ENCODE measurements at regions not wholly inside any gene's neighbourhood (a gene's known extent, or its start where the extent isn't known, plus 50 kb on each side); places are given as distances from the start of the nearest gene placed in this dataset.

- Histone ChIP-seq H3K4me3 (ENCODE audit: low read depth, low read length) (no peak overlapping the region), H3K36me3 (ENCODE audit: control insufficient read depth, insufficient read depth, low read length) (no peaks in the 10 kb centered on the region), H3K4me1 (no peaks in the 10 kb centered on the region), H3K27me3 (replicated peaks; ENCODE audit: control insufficient read depth, insufficient read depth, low read length) (no peaks in the 10 kb centered on the region), H3K9me3 (no peaks in the 10 kb centered on the region)
- ChIA-PET CTCF (no interaction called here), POLR2A (no interaction called here)
- no peaks in the 10 kb centered on the region for H3K4me1 Mint-ChIP-seq (ENCODE audit: low read depth, unreplicated experiment)
- no TSS peak for BruUV-seq (replicated peaks)
- no peak overlapping the region for H3K4me3 Mint-ChIP-seq (ENCODE audit: unreplicated experiment)
- no peaks in the 10 kb centered on the region for H3K36me3 Mint-ChIP-seq (ENCODE audit: insufficient read depth, unreplicated experiment)
- DNase-seq = no peak
- no peaks in the 10 kb centered on the region for H3K9me3 Mint-ChIP-seq (ENCODE audit: unreplicated experiment)
- TF ChIP-seq CTCF (IDR thresholded peaks at IDR 0.05; ENCODE audit: insufficient read depth in 1 of 2, low read depth in 1 of 2, low read length in 1 of 2, severe bottlenecking in 1 of 2, unreplicated experiment in 1 of 2) = no peak
- no peak overlapping the region for H3K27ac Mint-ChIP-seq (ENCODE audit: unreplicated experiment)
- intact Hi-C loops (cut with micrococcal nuclease; ENCODE audit: unreplicated experiment) = no loop called here
- H3K27me3 Mint-ChIP-seq (ENCODE audit: insufficient read depth, unreplicated experiment) = peaks cover 3% of the 10 kb centered on the region
Observed at GRCh38 chr6:90977513-90977912, 390.6 kb upstream of the MAP3K7 start.

- no peak for DNase-seq
- no peaks in the 10 kb centered on the region for H3K9me3 Mint-ChIP-seq (ENCODE audit: unreplicated experiment)
- ChIA-PET CTCF (no interaction called here), POLR2A (no interaction called here)
- no peaks in the 10 kb centered on the region for H3K9me3 ChIP-seq
- H3K27me3 ChIP-seq (replicated peaks; ENCODE audit: control insufficient read depth, insufficient read depth, low read length) = no peaks in the 10 kb centered on the region
- no peaks in the 10 kb centered on the region for H3K4me1 ChIP-seq
- H3K27ac Mint-ChIP-seq (ENCODE audit: unreplicated experiment) = no peak overlapping the region
- TF ChIP-seq CTCF (IDR thresholded peaks at IDR 0.05; ENCODE audit: insufficient read depth in 1 of 2, low read depth in 1 of 2, low read length in 1 of 2, severe bottlenecking in 1 of 2, unreplicated experiment in 1 of 2) = no peak
- H3K4me1 Mint-ChIP-seq (ENCODE audit: low read depth, unreplicated experiment) = no peaks in the 10 kb centered on the region
- BruUV-seq (replicated peaks) = no TSS peak
- peaks cover 3% of the 10 kb centered on the region for H3K27me3 Mint-ChIP-seq (ENCODE audit: insufficient read depth, unreplicated experiment)
- intact Hi-C loops (cut with micrococcal nuclease; ENCODE audit: unreplicated experiment) = no loop called here
- H3K36me3 ChIP-seq (ENCODE audit: control insufficient read depth, insufficient read depth, low read length) = no peaks in the 10 kb centered on the region
- no peak overlapping the region for H3K4me3 ChIP-seq (ENCODE audit: low read depth, low read length)
- no peaks in the 10 kb centered on the region for H3K36me3 Mint-ChIP-seq (ENCODE audit: insufficient read depth, unreplicated experiment)
- H3K4me3 Mint-ChIP-seq (ENCODE audit: unreplicated experiment) = no peak overlapping the region
Observed at GRCh38 chr6:90976341-90976740, 389.5 kb upstream of the MAP3K7 start.

GRCh38 chr6:90975741-90976140, 388.9 kb upstream of the MAP3K7 start:
- Histone ChIP-seq H3K27me3 (replicated peaks; ENCODE audit: control insufficient read depth, insufficient read depth, low read length) (no peaks in the 10 kb centered on the region), H3K9me3 (no peaks in the 10 kb centered on the region), H3K4me3 (ENCODE audit: low read depth, low read length) (no peak overlapping the region), H3K4me1 (no peaks in the 10 kb centered on the region), H3K36me3 (ENCODE audit: control insufficient read depth, insufficient read depth, low read length) (no peaks in the 10 kb centered on the region)
- no peak for TF ChIP-seq CTCF (IDR thresholded peaks at IDR 0.05; ENCODE audit: insufficient read depth in 1 of 2, low read depth in 1 of 2, low read length in 1 of 2, severe bottlenecking in 1 of 2, unreplicated experiment in 1 of 2)
- ChIA-PET POLR2A (no interaction called here), CTCF (no interaction called here)
- Mint-ChIP-seq H3K36me3 (ENCODE audit: insufficient read depth, unreplicated experiment) (no peaks in the 10 kb centered on the region), H3K9me3 (ENCODE audit: unreplicated experiment) (no peaks in the 10 kb centered on the region), H3K27ac (ENCODE audit: unreplicated experiment) (no peak overlapping the region), H3K27me3 (ENCODE audit: insufficient read depth, unreplicated experiment) (no peaks in the 10 kb centered on the region), H3K4me3 (ENCODE audit: unreplicated experiment) (no peak overlapping the region), H3K4me1 (ENCODE audit: low read depth, unreplicated experiment) (no peaks in the 10 kb centered on the region)
- intact Hi-C loops (cut with micrococcal nuclease; ENCODE audit: unreplicated experiment) = no loop called here
- BruUV-seq (replicated peaks) = no TSS peak
- DNase-seq = no peak

Measured in Caco-2 (cell line).